Activated T-helper 1 cell treated with Interleukin-2 at 50 U/mL for 16 hours (primary cell): ENCODE measurements at regions not wholly inside any gene's neighbourhood (a gene's known extent, or its start where the extent isn't known, plus 50 kb on each side); places are given as distances from the start of the nearest gene placed in this dataset.
"Not testable (repeated sequence)": the region's sequence is repeated elsewhere in the genome, so short reads cannot be mapped to it uniquely, and the experiment has no call there.

Experiments
- DNase-seq: peaks from one replicate; pipeline ENCODE4 v3.0.0-alpha.2; 2020; ENCODE audit warnings: low read depth

DNA sequence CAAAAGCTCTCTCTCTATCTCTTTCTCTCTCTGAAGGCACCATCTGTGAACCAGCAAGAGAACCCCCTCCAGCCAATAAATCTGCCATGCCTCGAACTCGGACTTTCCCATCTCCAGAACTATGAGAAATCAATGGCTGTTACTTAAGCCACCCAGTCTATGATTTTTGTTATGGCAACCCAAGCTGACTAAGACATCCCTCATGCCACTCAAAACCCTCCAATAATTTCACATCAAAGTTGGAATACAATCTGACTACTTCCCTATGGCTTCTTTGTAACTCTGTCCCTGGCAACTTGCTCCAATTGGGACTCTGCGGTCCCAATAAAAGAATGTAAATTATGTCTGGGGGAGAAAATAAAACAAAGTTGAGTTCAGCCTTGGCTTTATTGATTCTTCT, 265.7 kb downstream of the SHOX start:
- no peak for DNase-seq

DNA sequence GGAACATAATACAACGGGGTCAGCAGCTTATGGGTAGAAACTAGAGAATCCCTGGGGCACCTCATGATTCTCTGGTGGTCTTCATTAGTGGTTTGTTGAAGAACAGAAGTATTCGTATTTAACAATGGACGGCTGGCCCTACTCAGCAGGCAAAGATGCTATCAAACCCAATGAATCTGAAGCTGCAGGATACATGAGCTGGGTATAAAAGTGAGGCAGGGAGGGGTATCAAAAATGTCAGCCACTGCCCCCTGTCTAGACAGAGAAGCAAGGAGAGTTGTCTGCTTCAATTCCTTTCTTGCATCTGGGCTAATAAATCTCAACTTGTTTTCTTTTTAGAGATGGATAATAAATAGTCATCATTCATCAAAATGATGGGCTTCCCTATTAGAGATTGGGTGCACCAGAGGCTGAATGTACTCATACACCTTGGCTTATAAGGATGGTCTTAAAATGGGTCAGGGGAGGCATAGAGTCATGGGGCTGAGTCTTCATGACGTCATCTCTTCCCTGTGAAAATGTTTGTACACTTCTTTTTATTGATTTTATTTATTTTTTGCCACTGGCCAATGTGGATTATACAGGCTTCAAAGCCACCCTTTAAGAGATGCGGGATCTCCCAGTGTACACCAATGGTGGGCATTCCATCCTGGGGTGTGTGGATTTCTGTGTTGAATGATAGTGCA, 259.5 kb downstream of the SHOX start:
- no peak for DNase-seq

DNA sequence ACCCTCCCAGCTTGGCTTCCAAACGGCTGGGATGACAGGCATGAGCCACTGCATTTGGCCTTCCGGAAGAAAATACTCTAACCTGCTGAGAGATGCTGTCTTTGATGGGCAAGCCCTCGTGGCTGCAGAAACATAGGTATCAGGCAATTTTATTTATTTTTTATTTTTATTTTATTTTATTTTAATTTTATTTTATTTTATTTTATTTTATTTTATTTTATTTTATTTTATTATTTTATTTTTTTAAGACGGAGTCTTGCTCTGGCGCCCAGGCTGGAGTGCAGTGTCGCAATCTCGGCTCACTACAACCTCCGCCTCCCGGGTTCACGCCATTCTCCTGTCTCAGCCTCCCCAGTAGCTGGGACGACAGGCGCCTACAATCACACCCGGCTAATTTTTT, 257.1 kb downstream of the SHOX start:
- not testable (repeated sequence) for DNase-seq

DNA sequence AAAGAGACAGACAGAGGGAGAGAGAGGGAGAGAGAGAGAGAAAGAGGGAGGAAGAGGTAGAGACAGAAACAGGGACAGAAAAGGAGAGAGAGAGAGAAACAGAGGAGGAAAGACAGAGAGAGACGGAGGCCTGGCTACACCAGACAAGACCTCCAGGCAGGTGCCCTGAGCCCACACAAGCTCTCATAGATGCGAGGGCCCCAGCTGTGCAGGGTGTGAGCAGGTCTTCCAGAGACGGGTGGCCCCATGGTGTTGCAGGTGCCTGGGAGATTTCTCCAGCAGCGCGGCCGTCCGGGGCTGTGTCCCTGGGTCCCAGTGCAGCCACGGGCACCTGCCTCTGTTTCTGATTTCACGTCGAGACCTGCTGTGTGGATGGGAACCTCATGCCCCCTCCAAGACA, 253.0 kb downstream of the SHOX start:
- DNase-seq, result no peak

DNA sequence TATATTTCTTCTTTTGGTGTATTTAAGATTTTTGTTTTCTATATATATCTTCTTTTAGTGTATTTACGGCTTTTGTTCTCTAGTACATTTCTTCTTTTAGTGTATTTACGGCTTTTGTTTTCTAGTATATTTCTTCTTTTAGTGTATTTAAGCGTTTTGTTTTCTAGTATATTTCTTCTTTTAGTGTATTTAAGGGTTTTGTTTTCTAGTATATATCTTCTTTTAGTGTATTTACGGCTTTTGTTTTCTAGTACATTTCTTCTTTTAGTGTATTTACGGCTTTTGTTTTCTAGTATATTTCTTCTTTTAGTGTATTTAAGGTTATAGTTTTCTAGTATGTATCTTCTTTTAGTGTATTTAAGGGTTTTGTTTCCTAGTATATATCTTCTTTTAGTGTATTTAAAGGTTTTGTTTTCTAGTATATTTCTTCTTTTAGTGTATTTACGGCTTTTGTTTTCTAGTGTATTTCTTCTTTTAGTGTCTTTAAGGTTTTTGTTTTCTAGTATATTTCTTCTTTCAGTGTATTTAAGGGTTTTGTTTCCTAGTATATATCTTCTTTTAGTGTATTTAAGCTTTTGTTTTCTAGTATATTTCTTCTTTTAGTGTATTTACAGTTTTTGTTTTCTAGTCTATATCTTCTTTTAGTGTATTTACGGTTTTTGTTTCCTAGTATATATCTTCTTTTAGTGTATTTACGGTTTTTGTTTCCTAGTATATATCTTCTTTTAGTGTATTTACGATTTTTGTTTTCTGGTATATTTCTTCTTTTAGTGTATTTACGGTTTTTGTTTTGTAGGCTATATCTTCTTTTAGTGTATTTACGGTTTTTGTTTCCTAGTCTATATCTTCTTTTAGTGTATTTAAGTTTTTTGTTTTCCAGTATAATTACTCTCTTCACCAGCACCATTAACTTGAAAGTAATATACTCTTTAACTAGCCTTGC, 249.4 kb downstream of the SHOX start:
- not testable (repeated sequence) for DNase-seq

DNA sequence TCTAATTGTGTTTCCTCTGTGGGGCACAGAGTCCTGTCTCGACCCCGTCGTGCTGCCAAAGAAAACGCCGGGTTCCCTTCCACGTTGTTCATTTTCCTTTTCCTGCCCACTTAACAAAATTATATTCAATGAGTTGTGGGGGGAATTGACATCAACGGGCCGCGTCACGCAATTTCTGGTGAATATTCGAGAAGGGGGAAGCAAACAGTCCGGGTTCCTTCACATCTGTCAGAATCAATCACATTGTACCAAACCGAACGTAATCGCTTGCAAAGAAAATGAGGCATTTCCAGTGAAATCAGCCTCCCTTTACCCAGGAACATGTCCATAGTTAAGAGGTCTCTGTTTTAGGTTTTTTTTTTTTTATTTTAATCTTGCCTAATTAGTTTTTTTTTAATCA, 243.5 kb downstream of the SHOX start:
- no peak for DNase-seq

DNA sequence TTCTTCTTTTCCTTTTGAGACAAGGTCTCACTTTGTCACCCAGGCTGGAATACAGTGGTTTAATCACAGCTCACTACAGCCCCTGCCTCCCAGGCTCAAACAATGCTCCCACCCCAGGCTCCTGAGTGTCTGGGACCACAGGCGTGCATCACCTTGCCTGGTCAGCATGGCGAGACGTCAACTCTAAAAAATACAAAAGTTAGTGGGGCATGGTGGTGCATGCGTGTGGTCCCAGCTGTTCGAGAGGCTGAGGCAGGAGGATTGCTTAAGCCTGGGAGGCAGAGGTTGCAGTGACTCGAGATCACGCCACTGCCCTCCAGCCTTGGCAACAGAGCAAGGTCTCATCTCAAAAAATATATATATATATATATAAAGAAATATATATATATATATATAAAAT, 242.4 kb downstream of the SHOX start:
- DNase-seq, result no peak

DNA sequence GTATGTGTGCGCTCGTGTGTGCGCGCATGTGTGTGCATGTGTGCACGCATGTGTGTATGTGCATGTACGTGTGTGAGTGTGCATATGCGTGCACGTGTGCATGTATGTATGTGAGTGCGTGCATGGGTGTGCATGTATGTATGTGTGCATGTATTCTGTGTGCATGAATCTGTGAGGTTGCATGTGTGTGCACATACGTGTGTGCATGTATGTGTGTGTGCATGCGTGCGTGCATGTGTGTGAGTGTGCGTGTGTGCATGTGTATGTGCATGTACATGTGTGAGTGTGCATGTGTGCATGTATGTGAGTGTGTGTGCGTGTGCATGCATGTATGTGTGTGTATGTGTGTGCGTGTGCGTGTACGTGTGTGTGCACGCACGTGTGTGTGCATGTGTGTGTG, 241.5 kb downstream of the SHOX start:
- DNase-seq, result no peak

DNA sequence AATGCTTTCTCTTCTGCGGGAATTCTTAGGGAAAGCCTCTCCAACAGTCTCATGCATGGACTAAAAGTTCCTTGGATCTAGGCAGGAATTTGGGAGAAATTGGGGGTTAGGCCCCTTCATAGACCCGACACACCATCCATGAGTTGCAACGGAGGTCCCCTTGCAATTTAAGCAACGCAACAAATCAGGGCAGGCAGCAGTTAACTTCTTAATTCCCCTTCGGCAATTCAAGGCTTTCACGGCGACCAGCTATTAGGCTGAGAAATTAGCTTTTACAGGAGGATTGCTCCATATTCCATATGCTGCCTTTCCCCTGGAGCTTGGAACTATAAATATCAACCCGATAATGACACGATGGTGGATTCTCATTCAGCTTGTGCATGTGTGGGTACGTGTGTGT, 241.0 kb downstream of the SHOX start:
- DNase-seq, result no peak

DNA sequence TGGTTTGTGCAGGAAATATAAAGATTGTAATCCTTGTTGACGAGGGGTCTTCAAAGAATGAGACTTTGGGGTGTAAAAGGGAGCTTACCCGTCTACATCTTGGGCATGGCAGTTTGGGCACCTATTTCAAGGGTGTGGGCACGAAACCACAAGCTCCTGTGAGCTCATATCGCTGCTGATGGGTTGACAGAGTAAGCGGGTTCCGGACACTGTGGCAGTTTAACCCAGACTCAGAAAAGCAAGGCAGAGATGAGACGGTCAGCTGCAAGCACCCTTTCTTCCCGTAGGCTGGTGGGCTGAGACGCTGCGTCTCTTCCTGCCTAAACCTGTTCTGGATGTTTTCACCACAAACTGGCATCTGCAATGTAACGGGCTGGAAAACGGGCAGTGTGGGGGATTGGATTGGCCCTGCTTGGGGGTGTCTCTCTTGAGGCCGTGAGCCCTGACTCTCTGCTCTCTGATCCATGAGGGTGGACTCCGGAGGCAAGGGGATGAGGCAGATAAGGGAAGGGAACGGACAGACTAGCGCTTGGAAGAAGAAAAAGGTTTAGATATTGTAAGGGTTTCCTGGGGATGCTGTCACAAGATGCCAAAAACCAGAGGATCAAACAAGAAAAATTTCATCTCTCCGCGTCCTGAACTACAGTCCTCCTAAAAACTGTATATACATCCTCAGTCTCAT, 237.5 kb downstream of the SHOX start:
- DNase-seq, result no peak

DNA sequence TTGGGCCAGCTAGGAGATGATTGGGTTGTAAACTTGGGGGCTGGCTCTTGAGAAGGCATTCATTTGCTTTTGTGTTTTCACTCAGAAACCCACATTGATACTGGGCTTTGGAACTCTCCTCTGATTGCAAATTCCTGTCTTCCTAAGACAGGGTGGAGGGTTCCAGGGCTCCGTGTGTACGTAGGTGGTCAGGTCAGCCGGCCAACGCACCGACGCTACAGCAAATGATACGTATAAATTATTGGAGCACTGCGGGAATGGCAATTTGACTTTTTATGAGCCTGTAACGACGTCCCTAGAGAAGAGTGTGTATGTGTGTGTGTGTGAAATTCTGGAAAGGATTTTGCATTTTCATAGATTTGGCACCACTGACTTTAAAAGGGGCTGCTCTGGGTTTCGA, 236.9 kb downstream of the SHOX start:
- DNase-seq, result no peak

DNA sequence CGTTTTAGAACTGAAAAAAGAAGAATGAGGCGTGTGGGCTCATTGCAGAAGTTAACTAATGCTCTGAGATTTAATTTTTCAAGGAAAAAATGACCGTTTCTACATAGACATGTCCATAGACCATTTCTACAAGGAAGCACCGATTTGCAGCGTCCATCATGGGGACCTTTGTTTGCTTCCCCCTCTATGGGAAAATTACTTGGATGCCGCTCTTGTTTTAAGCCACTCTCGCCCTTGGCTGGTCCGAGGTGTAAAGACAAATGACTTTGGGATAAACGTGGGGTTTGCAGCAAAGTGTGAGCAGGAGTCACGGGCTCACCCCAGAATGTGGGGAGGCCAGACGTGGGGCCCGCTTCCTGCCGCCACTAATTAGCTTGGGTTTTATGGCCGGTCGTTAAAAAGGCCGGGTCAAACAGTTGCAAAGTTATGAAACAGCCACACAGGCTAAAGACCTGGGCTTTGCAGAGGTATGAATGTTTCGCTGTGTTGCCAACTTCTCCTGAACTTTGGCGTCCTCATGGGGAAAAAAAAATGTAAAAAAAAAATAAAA, 235.9 kb downstream of the SHOX start:
- DNase-seq, result no peak

DNA sequence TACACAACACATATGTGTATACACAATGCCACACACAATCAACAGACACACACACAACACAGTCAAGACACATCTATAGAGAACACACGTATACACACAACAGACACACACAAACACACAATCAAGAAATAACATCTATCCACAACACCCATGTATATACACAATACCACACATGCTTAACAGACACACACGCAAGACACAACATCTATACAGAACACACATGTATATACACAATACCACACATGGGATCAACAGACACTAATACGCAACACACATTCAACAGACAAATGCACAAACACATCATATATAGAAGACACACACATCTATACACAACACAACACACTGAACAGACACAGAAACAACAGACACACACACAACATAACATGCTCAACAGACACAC, 234.8 kb downstream of the SHOX start:
- no peak for DNase-seq

DNA sequence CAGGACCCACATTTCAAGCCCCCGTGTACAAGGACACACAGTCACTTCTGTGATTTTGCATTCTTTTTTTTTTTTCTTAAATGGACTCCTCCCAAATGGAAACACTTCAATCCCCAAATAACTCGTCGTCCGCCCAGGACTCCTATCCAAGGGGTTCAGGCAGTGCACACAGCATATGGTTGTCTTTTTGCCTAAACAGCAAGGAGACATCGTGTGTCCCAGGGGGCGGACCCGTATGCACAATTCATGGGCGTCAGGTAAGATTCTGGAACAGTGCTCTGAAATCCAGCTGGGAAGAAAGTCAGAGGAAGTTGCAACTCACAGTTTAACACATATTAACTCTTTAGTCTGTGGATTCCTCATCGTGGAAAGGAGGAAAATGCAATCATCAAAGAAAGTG, 231.3 kb downstream of the SHOX start:
- no peak for DNase-seq

DNA sequence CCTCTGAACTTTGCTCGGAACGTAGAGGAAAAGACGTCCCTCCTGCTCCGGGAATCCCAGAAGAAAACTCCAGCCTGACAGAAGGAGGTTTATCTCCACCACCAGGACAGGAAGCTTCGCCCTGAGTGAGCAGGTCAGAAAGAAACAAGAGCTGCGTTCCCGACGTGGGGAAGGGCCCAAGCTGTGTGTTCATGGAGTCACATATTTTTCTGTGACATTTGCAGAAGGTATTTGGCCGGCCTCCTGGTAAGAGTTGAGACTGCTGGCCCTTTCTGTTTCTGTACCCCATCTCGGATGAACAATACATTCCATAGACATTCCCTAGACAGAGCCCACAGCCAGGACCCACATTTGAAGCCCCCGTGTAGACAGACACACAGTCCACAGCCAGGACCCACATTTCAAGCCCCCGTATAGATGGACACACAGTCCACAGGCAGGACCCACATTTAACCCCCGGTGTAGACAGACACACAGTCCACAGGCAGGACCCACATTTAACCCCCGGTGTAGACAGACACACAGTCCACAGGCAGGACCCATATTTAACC, 230.8 kb downstream of the SHOX start:
- DNase-seq, result no peak

DNA sequence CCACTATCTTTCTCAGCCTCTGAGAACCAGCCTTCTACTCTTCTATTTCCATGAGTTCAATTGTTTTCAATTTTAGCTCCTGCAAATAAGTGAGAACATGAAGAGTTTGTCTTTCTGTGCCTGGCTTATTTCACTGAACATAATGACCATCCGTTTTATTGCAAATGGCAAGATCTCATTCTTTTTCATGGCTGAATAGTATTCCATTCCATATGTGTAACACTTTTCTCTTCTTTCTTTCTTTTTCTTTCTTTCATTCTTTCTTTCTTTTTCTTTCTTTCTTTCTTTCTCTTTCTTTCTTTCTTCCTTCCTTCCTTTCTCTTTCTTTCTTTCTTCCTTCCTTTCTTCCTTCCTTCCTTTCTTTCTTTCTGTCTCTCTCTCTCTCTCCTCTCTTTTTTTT, 228.7 kb downstream of the SHOX start:
- no peak for DNase-seq

DNA sequence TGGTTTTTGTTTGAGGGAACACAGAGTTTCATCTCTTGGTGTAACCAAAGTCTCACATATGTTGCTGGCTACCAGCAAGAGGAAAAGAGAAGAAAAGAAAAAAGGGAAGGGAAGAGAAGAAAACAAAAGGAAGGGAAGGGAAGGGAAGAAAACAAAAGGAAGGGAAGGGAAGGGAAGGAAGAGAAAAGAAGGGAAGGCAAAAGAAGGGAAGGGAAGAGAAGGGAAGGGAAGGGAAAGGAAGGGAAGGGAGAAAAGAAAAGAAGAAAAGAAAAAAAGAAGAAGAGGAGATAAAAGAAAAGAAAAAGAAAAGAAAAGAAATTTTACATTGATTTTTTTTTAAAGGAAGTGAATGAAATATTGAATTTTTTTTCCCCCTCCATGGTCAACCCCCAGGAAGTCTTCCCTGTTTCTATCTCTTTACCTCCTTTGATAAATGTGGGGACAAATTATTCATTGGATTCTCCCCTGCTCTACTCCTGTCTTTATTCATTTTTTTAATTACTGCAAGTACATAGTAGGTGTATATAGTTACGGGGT, 228.0 kb downstream of the SHOX start:
- DNase-seq, result no peak

DNA sequence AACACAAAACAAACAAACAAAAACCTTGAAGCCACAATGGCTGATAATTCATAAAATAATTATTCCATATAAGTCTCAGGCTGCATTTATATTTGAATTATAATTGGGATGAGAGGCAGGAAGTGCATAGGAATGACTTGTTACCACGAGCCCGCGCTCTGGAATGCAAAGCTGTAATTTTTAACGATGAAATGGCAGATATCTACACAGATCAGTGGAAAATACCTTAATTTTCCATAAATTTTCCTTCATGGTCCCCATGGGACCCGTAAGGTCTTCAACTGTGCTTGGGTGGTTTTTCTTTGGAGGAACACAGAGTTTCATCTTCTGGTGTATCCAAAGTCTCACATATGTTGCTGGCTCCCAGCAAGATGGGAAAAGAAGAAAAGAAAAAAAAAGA, 226.8 kb downstream of the SHOX start:
- DNase-seq, result no peak

DNA sequence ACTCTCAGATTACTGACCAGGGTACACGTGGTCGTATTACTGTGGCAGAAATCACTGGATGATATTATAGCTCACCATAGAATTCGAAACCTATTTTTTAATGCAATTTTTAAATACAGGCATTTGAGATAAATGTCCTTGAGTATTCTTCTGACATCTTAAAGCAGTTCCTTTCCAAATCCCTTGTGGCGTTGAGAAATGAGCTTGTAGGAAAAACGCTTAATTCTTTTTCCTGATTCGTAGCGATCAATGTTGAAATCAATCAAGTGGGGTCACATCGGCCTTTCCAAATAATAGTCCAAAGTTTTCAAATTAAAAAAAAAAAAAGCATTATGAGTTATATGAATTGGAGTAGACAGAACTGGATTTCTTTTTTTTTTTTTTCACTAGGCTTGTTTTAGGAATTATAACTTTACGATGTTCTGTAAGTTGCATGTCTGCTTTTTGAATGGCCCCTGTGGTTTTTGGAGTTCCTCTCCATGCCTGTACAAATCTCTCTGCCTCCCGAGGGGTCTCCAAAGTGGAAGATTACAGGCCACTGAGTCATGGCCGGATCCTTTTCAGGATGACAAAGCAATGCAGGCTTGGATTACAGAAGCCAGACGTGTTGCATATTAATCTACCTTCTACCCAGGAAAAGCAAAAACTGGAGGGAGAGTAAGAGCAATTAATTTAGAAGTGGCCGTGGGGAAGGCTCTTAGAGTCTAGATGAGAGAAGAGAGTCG, 226.1 kb downstream of the SHOX start:
- no peak for DNase-seq

DNA sequence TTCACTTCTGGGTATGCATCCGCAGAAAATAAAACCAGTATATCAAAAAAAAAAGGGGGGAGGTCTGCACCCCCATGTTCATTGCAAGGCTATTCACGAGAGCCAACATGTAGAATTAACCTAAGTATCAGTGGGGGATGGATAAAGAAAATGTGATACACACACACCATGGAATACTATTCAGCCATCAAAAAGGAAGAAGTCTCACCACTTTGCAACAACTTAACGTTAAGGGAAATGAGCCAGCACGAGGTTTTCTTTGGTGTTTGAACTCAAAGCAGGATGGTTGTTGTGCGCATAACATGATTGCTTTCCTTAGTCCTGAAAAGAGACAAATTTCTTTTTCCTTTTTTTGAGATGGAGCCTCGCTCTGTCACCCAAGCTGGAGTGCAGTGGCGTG, 222.7 kb downstream of the SHOX start:
- no peak for DNase-seq

DNA sequence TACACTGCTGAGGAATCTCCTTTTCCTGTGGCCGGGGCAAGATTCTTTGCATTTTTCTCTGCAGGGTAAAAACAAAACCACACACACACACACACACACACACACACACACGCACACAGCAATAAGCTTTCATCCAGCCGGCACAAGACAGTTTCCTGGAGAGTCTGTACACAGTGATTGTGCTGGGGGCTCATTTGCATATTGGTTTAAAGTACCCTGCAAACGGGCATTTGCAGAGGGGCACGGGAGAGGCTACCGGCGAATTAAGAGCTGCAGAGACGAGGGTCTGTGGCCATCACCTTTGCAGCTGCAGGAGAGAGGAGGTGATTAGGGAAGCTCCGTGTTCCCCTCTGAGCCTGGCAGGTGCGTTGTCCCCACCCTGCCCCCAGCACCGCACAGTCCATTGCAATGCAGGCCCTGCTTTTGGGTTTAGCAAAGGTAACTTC, 219.9 kb downstream of the SHOX start:
- no peak for DNase-seq
